ENCODE measurements at regions not wholly inside any gene's neighbourhood (a gene's known extent, or its start where the extent isn't known, plus 50 kb on each side); places are given as distances from the start of the nearest gene placed in this dataset.
"Not testable (repeated sequence)": the region's sequence is repeated elsewhere in the genome, so short reads cannot be mapped to it uniquely, and the experiment has no call there.

GRCh38 chr4:155042014-155042413 is 166.4 kb upstream of the NPY2R start:
- Histone ChIP-seq H3K79me2 (ENCODE audit: control insufficient read depth, insufficient read depth, low read length) (no peaks in the 10 kb centered on the region), H3K4me1 (ENCODE audit: control insufficient read depth, extremely low read depth, insufficient read depth, low read length) (no peaks in the 10 kb centered on the region), H2AFZ (ENCODE audit: control insufficient read depth, low read length) (no peak overlapping the region), H3K27me3 (ENCODE audit: control insufficient read depth, extremely low read depth, insufficient read depth, low read length) (no peaks in the 10 kb centered on the region), H3K9me1 (ENCODE audit: control insufficient read depth, extremely low read depth, insufficient read depth, low read length) (no peaks in the 10 kb centered on the region), H3K4me2 (ENCODE audit: control insufficient read depth, extremely low read depth, insufficient read depth, low read depth, low read length) (no peak overlapping the region), H3K9me3 (ENCODE audit: control insufficient read depth, low read depth, low read length) (no peaks in the 10 kb centered on the region), H4K20me1 (ENCODE audit: control insufficient read depth, extremely low read depth, insufficient read depth, low read length) (no peaks in the 10 kb centered on the region), H3K27ac (ENCODE audit: control insufficient read depth, insufficient read depth, low read length) (no peak overlapping the region), H3K36me3 (ENCODE audit: control insufficient read depth in 2 of 2, extremely low read depth in 1 of 2, insufficient read depth in 2 of 2, low read length in 2 of 2) (no peaks in the 10 kb centered on the region), H3K4me3 (ENCODE audit: control insufficient read depth in 2 of 3, extremely low read depth in 1 of 3, insufficient read depth in 2 of 3, low read depth in 1 of 3, low read length in 3 of 3) (no peak overlapping the region), H3K9ac (ENCODE audit: control insufficient read depth, extremely low read depth, insufficient read depth, low read length) (no peak overlapping the region)
- DNase-seq (ENCODE audit: low read depth, low spot score) = no peak
- no peak for FAIRE-seq
- no peak for TF ChIP-seq EZH2 (IDR thresholded peaks at IDR 0.05; ENCODE audit: low read length)
- no peak for TF ChIP-seq CTCF (optimal IDR thresholded peaks at IDR 0.05 in 1 of 3, IDR thresholded peaks at IDR 0.05 in 1 of 3, conservative IDR thresholded peaks at IDR 0.05 in 1 of 3; ENCODE audit: extremely low read depth in 1 of 3, insufficient read depth in 2 of 3, low read length in 3 of 3)
- dilution Hi-C loops (cut with MboI; ENCODE audit: extremely low pct_ligation_motif_present, low sequenced_read_pairs) = no loop called here

GRCh38 chr4:155044251-155044650 is 164.2 kb upstream of the NPY2R start:
- H3K9me1 ChIP-seq (ENCODE audit: control insufficient read depth, extremely low read depth, insufficient read depth, low read length); H3K27me3 ChIP-seq (ENCODE audit: control insufficient read depth, extremely low read depth, insufficient read depth, low read length); DNase-seq (ENCODE audit: low read depth, low spot score); H3K4me1 ChIP-seq (ENCODE audit: control insufficient read depth, extremely low read depth, insufficient read depth, low read length); H3K27ac ChIP-seq (ENCODE audit: control insufficient read depth, insufficient read depth, low read length); H2AFZ ChIP-seq (ENCODE audit: control insufficient read depth, low read length); H3K9ac ChIP-seq (ENCODE audit: control insufficient read depth, extremely low read depth, insufficient read depth, low read length); dilution Hi-C loops (cut with MboI; ENCODE audit: extremely low pct_ligation_motif_present, low sequenced_read_pairs); H3K36me3 ChIP-seq (ENCODE audit: control insufficient read depth in 2 of 2, extremely low read depth in 1 of 2, insufficient read depth in 2 of 2, low read length in 2 of 2); H3K9me3 ChIP-seq (ENCODE audit: control insufficient read depth, low read depth, low read length); H3K4me3 ChIP-seq (ENCODE audit: control insufficient read depth in 2 of 3, extremely low read depth in 1 of 3, insufficient read depth in 2 of 3, low read depth in 1 of 3, low read length in 3 of 3); H3K4me2 ChIP-seq (ENCODE audit: control insufficient read depth, extremely low read depth, insufficient read depth, low read depth, low read length); H4K20me1 ChIP-seq (ENCODE audit: control insufficient read depth, extremely low read depth, insufficient read depth, low read length); H3K79me2 ChIP-seq (ENCODE audit: control insufficient read depth, insufficient read depth, low read length); FAIRE-seq: not testable (repeated sequence)

- no peaks in the 10 kb centered on the region for H4K20me1 ChIP-seq (ENCODE audit: control insufficient read depth, extremely low read depth, insufficient read depth, low read length)
- no peaks in the 10 kb centered on the region for H3K4me1 ChIP-seq (ENCODE audit: control insufficient read depth, extremely low read depth, insufficient read depth, low read length)
- no peak for DNase-seq (ENCODE audit: low read depth, low spot score)
- no peak overlapping the region for H3K4me2 ChIP-seq (ENCODE audit: control insufficient read depth, extremely low read depth, insufficient read depth, low read depth, low read length)
- no peaks in the 10 kb centered on the region for H3K79me2 ChIP-seq (ENCODE audit: control insufficient read depth, insufficient read depth, low read length)
- no peaks in the 10 kb centered on the region for H3K9me1 ChIP-seq (ENCODE audit: control insufficient read depth, extremely low read depth, insufficient read depth, low read length)
- FAIRE-seq = no peak
- H3K27ac ChIP-seq (ENCODE audit: control insufficient read depth, insufficient read depth, low read length) = no peak overlapping the region
- no peaks in the 10 kb centered on the region for H3K27me3 ChIP-seq (ENCODE audit: control insufficient read depth, extremely low read depth, insufficient read depth, low read length)
- dilution Hi-C loops (cut with MboI; ENCODE audit: extremely low pct_ligation_motif_present, low sequenced_read_pairs) = no loop called here
- H3K9ac ChIP-seq (ENCODE audit: control insufficient read depth, extremely low read depth, insufficient read depth, low read length) = no peak overlapping the region
- no peaks in the 10 kb centered on the region for H3K36me3 ChIP-seq (ENCODE audit: control insufficient read depth in 2 of 2, extremely low read depth in 1 of 2, insufficient read depth in 2 of 2, low read length in 2 of 2)
- TF ChIP-seq EZH2 (IDR thresholded peaks at IDR 0.05; ENCODE audit: low read length) = no peak
- no peak for TF ChIP-seq CTCF (optimal IDR thresholded peaks at IDR 0.05 in 1 of 3, IDR thresholded peaks at IDR 0.05 in 1 of 3, conservative IDR thresholded peaks at IDR 0.05 in 1 of 3; ENCODE audit: extremely low read depth in 1 of 3, insufficient read depth in 2 of 3, low read length in 3 of 3)
- H3K9me3 ChIP-seq (ENCODE audit: control insufficient read depth, low read depth, low read length) = no peaks in the 10 kb centered on the region
- no peak overlapping the region for H2AFZ ChIP-seq (ENCODE audit: control insufficient read depth, low read length)
- H3K4me3 ChIP-seq (ENCODE audit: control insufficient read depth in 2 of 3, extremely low read depth in 1 of 3, insufficient read depth in 2 of 3, low read depth in 1 of 3, low read length in 3 of 3) = no peak overlapping the region
Observed at GRCh38 chr4:155047755-155048154, 160.7 kb upstream of the NPY2R start.

GRCh38 chr4:155054042-155054441 is 154.4 kb upstream of the NPY2R start:
- H3K36me3 ChIP-seq (ENCODE audit: control insufficient read depth in 2 of 2, extremely low read depth in 1 of 2, insufficient read depth in 2 of 2, low read length in 2 of 2); FAIRE-seq; dilution Hi-C loops (cut with MboI; ENCODE audit: extremely low pct_ligation_motif_present, low sequenced_read_pairs): not testable (repeated sequence)

More at GRCh38 chr4:155054042-155054441, 154.4 kb upstream of the NPY2R start:
- not testable (repeated sequence) for H3K4me1 ChIP-seq (ENCODE audit: control insufficient read depth, extremely low read depth, insufficient read depth, low read length); H3K4me2 ChIP-seq (ENCODE audit: control insufficient read depth, extremely low read depth, insufficient read depth, low read depth, low read length); H3K4me3 ChIP-seq (ENCODE audit: control insufficient read depth in 2 of 3, extremely low read depth in 1 of 3, insufficient read depth in 2 of 3, low read depth in 1 of 3, low read length in 3 of 3); H3K9ac ChIP-seq (ENCODE audit: control insufficient read depth, extremely low read depth, insufficient read depth, low read length); H3K27me3 ChIP-seq (ENCODE audit: control insufficient read depth, extremely low read depth, insufficient read depth, low read length); H3K9me1 ChIP-seq (ENCODE audit: control insufficient read depth, extremely low read depth, insufficient read depth, low read length); H3K9me3 ChIP-seq (ENCODE audit: control insufficient read depth, low read depth, low read length); H3K27ac ChIP-seq (ENCODE audit: control insufficient read depth, insufficient read depth, low read length); DNase-seq (ENCODE audit: low read depth, low spot score); H4K20me1 ChIP-seq (ENCODE audit: control insufficient read depth, extremely low read depth, insufficient read depth, low read length); H2AFZ ChIP-seq (ENCODE audit: control insufficient read depth, low read length); H3K79me2 ChIP-seq (ENCODE audit: control insufficient read depth, insufficient read depth, low read length)
